HG02884 (cell line): ENCODE measurements at regions not wholly inside any gene's neighbourhood (a gene's known extent, or its start where the extent isn't known, plus 50 kb on each side); places are given as distances from the start of the nearest gene placed in this dataset.
"Not testable (repeated sequence)": the region's sequence is repeated elsewhere in the genome, so short reads cannot be mapped to it uniquely, and the experiment has no call there.

Experiments used
- ATAC-seq: cut with Tn5 transposase; IDR thresholded peaks from one replicate; pipeline ENCODE4 v1.9.1; 2021; ENCODE audit warnings: mild to moderate bottlenecking, moderate library complexity; ENCODE audit not compliant: unreplicated experiment

DNA sequence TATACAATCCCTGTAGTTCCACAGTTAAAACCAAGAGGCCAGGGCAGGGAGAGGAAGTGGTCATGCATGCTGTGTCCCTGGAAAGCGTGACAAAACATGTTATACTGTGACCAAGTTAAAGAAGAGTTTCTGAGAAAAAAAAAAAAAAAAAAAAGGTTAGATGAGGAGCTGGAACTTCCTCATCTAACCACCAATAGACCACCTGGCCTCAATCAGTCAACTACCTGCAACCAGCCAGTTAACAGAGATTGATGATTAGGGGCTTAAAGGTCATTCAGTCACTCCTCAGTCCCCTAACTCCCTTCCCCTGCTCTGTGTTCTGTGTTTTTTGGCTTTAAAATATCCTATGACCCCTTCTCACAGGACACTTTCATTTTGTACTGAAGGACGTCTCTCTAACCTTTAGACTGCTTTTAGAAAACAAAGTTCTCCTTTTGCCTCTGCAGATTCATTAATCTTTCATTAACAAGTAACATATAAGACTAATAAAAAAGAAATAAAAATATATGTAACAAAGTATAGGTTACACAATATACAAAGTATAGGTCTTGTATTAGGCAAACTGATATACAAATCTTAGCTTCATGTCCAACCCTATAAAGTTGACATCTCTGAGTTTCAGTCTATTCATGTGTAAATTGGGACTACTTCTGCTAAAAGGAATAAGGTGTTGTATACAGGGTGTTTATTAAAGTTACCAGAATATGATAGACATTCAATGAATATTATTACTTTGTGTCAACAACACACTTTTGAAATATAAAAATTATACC lies 179.1 kb upstream of the NDST4 start:
- ATAC-seq: no peak

DNA sequence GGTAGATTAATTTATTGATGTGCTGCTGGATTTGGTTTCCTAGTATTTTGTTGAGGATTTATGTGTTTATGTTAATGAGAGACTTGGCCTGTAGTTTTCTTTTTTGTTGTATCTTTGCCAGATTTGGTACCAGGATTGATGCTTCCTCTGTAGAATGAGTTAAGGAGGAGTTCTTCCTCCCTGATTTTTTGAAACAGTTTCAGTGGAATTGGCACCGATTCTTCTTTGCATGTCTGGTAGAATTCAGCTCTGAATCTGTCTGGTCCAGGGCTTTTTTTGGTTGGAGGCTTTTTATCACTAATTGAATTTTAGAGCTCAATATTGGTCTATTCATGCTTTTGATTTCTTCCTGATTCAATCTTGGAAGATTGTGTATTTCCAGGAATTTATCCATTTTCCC lies 174.0 kb upstream of the NDST4 start:
- no peak for ATAC-seq

DNA sequence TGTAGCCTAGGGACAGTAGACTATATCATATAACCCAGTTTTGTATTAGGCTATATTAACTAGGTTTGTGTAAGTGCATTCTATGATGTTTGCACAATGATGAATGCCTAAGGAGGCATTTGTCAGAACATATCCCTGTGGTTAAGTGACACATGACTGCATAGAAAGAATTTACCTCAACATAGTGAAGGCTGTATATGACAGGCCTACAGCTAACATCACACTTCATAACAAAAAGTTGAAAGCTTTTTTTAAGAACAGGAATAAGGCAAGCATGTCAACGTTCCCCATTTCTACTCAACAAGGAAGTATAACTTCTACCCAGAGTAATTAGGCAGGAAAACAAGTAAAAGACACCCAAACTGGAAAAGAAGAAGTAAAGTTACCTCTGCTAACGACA lies 165.9 kb upstream of the NDST4 start:
- no peak for ATAC-seq

DNA sequence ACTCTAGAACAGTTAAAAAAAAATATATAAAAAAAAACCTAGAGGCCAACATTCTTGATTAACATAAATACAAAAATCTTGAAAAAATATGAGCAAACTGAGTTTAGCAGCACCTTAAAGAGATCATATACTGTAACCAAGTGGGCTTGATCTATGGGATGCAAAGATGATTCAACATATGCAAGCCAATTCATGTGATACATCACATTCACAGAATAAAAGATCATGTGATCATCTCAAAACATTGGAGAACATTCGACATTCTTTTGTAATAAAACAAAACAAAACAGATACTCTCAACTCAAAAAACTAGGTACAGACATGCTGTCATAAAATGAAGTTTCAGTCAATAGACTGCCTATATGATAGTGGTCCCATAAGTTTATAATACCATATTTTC lies 165.4 kb upstream of the NDST4 start:
- no peak for ATAC-seq

DNA sequence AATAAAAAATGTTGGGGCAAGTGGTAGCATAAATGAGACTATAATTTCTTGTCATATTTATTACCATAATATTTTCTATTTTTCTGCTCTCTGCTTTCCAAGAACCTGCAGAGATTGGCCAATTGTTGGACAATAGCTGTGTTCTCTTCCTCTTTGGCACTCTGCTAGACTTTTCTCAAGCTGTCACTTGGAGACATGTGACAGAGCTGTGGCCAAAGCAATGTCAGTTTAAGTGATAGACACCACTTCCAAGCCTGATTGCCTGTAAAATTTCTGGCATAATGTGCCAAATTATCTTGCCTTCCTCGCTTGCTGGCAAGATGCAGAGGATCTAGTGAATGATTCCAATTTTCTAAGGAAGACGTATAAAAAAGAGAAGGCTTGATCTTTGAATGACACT lies 162.2 kb upstream of the NDST4 start:
- ATAC-seq: no peak

DNA sequence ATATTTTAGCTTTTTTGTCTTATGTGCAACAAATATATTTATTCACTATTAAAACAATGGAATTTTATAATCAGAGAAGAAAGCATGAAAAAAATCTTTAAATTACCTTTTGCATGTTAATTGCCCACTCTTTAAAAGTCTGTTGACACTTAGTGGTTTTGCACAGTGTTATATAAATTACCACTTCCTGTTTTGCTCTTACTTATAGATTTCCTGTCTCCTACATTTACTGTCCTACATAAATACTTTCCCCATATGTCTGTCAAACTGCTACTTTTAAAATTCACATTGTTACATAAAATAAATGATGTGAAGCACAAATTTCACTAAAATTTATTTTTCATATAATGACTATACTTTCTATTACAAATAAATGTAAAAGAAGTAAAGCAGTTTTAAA lies 161.1 kb upstream of the NDST4 start:
- peak; percentile 58 for ATAC-seq

DNA sequence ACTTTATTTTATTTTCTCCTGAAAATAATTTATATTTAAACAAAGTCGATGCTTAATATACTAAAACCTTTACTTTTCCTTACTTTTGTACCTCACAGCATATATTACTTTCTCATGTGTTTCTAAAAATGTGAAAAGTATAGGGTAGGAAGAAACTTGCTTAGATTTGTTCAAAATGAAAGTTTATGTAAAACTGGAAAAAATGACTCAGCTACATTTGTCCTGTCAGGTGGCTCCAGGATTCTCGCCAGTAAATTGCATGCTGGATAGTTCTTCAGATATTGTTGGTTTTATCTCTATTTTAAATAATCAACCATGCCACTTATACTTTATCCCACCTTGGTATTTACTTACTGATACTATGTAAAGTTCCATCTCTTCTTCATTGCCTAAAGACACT lies 159.2 kb upstream of the NDST4 start:
- peak; percentile 42 for ATAC-seq

DNA sequence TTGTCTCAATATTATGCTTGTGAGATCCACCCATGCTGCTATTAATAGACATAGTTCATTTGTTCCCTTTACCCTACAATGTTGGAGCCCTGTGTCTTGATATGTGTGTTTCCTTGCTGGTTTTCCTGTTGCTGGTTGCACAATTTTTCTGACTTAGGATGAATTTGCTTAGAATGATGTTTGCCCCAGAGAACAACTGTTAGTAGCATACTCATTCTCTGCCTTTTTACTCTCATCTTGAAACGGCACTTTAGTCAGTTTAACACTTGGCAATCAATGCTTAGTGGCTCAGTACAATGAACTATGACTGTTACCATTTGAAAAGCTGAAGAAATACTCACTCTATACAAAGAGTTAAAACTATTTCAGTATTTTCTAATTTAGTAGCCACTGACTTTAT lies 158.8 kb upstream of the NDST4 start:
- ATAC-seq: peak; percentile 65

DNA sequence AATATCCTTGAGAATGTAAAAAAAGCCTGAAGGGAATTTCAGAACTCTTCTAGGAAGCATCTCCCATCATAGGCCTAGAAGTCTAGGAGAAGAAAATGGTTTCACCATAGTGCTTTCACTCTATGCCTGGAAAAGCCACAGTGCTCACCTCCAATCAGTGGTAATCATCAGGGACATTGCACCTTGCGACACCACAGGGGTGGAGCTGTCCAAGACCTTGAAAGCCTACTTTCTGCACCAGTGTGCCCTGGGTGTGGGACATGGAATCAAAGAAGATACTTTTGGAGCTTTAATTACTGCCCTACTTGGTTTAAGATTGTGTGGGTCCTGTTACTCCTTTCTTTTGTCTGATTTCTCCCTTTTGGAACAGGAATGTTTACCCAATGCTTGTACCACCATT lies 146.8 kb upstream of the NDST4 start:
- no peak for ATAC-seq

DNA sequence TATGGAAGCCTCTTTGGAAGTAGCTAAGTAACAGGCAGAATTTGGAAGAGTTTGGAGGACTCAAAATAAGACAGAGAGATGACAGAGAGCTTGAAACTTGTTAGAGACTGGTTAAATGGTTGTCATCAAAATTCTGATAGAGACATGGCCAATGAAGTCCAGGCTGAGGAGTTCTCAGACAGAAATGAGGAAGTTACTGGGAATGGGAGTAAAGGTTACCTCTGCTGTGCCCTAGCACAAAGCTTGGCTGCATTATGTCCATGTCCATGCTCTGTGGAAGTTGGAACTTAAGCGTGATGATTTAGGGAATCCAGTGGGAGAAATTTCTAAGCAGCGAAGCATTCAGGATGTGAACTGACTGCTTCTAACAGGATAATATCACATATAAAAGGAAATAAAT lies 146.2 kb upstream of the NDST4 start:
- ATAC-seq: no peak

DNA sequence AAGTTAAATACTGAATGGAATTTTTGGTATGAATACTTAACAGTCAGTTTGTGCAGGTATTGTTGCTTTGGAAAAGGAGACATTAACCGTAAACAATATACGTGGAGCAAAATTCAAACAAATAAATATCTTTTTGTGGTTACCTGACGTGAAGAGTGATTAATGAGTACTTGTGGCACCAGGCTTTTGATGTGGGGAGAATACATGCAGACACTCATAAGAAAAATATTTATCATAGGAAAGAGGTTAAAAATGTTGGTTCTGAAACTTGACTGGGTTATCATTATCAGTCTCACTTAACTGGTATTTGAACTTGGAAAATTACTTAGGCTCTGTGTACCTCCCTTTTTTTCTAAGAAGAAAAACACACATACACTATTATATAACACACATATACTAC lies 136.4 kb upstream of the NDST4 start:
- ATAC-seq: no peak

DNA sequence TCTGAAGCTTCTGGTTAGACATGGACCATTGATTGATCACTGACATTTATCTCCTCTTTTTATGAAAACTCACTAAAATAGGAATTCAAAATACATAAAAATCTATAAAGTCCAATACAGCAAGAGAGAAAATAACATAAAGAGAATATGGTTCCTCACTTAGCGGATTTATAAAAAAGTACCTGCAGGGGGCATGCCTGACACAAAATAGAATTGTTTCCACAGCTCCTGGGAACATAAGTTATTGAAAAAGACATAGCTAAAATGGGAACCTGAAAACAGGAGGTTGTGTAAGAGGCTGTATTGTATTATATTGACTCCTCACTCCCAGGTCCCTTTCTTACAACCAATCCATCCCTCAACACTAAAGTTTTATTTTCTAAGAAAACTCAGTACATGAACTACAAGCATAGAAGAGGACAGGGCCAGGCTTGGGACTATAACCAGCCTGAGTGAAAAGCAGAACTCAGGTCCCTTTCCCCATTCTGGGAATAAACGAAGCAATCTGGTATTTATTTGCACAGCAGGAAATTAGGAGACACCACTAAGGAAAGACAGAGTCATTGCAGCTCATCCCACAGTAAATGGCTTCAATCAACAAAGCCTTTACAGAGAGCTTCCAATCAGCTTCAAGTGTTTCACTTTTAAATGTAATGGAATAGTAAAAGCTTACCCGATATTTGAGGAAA lies 121.1 kb upstream of the NDST4 start:
- no peak for ATAC-seq

DNA sequence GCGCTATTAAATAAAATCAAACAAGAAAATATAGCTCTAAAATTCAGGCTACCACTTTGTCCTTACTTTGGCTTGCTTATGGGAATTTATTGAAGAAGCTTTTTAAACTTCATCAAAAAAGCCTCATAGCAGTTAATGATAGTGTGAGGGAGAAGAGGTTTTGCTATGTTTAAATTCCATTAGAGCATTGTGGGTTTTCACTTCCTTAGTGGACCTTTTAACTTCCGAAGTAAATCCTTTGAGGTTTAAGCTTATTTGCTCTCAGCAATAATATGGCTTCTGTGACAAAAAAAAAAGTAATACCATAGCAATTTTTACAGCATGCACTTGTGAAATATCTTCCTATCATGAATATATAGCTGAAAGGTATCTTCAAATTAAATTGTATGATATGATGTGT lies 120.2 kb upstream of the NDST4 start:
- ATAC-seq: no peak

DNA sequence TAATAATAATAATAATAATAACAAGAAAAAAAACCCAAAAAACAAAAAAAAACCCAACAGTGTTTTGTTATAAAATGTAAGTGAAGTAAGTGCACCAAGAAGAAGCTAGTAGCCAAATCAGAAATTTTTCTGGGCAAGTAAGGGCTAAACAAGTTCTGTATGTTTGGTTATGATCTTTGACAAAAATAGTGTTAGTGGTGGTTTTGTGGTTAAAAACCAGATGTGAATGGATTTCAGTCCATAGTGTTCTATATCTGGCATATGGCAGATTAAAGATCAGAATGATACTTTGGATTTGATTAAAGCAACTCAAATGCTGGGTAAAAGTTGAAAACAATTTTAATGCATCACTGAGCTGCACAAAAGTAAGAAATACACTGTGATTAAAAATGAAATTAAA lies 116.5 kb upstream of the NDST4 start:
- ATAC-seq: peak; percentile 43

DNA sequence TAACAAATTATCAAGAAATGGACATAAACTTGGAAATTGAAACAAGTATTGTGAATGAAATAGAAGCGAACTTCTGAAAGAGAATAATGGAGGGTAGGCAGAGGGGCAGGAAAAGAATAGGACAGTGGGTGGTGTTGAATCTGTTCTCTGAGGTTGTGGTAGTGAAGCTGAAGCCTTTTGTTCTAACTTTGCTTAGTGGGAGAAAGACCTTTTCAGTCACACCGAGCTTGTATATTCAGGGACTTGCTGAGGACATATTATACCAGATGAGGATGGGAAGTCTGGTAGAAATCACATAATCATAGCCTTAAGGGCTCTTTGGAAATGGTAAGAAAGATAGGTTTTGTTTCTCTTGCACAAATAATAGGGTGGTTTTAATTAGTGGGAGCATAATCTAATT lies 115.4 kb upstream of the NDST4 start:
- ATAC-seq: no peak

DNA sequence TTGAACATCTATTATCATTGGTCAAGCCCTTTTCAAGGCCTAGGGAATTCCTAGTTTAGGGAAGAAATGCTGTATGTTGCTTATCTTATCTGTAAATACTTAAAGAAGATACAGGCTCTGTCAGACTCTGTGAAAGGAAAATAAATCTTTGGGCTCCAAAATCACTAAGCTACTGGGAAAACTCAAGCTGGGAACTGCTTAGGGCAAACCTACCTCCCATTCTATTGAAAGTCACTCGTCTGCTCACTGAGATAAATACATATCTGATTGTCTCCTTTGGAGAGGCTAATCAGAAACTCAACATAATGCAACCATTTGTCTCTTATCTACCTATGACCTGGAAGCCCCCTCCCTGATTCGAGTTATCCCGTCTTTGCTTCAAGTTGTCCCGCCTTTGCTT lies 108.6 kb upstream of the NDST4 start:
- ATAC-seq: no peak

DNA sequence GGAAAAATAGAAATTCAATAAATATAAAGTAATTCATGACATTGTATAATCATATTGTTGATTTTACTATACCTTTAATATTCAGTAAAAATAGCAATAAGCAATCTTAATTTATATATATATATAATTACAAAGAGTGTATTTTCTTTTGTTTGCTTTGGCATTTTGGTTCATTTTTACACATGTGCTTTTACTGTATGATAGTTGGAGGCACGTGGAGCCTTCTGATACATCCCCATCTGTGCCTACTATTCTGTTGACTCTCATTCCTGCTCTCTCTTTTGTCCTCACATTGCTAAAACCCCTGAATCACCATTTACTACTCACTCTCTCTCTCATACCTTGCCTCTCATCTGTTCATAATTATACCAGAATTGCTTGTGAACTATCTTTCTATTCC lies 106.4 kb upstream of the NDST4 start:
- no peak for ATAC-seq

DNA sequence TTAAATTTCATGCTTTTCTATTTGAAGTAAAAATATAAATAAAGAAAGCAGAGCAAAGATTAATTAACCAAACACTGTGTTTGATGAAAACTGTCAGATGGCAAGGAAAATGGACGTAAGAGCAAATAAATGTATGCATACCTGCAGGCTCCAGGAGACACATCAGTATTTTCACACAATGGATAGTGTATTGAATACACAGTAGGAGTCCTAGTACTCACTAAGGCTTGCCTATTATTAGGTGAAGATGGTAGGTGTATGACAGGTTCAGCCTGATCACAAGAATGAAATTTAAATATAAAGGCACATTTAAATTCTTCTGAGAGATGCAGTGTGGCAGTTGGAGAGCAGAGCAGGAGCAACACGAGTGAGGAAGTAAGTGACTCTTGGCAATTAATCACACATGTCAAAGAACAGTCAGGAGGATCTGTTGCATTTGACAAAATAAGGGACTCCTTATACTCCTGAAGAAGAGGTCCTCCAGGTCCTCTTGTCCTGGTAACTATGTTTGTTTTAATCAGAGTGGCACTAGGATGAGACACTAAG lies 106.0 kb upstream of the NDST4 start:
- no peak for ATAC-seq

DNA sequence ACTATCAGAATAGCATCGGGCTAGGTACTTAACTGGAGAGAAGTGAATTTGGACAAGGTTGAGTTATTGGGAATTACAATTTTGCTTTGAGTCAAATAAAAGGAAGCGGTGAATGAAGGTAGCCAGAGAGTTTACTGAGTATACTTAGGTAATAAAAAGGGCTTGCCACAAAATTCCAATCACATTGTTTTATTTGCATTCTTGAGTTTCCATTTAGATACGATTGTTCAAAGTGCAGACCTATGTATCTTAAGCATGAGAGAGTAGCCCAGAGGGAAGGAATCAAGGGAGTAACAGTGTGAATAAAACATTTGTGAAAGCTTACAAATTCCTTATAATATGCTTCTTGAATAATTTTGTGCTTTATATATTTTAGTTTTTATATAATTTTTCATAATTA lies 102.5 kb upstream of the NDST4 start:
- no peak for ATAC-seq

DNA sequence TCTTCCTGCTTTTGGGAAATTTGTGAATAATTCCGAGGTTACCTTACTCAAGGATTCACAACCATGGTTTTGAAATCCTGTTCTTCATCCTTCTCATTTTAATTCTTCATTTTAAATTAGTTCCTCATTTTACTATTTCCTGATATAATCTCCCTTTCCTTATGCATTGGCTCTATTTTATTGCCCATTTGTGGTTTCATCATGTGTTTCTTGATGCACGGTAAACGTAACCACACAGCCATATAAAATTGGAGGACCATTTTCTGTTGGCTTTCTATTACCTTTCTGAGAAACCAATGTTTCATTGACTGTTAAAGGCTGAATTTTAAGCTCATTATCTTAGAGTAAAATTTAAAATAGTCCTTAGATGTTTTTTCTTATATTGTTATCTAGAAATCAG lies 100.3 kb upstream of the NDST4 start:
- ATAC-seq: no peak

DNA sequence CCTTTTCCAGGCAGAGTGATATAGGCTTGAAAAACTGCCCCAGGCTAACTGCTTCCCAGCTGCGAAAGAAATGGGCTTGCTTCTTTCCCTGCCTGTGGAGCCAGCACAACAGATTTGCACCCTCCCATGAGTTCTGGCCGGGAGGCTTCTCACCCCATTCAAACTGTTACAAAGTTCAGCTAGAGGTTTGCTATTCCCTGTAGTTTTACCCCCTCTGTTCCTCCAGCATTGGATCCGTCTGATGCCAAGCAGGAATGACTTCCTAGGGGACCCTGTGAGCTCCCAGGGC lies 87.6 kb upstream of the NDST4 start:
- ATAC-seq: no peak

DNA sequence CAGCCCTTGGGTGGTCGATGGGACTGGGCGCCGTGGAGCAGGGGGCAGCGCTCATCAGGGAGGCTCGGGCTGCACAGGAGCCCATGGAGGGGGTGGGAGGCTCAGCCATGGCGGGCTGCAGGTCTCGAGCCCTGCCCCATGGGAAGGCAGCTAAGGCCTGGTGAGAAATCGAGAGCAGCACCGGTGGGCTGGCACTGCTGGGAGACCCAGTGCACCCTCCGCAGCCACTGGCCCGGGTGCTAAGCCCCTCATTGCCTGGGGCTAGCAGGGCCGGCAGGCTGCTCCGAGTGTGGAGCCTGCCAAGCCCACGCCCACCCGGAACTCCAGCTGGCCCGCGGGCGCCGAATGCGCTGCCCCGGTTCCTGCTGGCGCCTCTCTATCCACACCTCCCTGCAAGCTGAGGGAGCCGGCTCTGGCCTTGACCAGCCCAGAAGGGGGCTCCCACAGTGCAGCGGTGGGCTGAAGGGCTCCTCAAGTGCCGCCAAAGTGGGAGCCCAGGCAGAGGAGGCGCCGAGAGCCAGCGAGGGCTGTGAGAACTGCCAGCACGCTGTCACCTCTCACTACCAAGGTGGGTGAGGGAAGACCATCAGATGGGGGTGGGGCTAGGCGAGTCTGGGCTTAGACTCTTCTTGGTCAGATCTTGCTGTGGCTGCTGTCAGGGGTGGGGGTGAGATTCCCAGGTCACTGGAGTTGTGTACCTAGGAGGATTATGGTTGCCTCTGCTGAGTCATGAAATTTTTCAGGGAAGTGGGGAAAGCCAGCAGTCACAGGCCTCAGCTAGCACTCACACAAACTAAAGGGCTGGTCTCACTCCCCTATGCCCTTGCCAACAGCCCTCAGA lies 87.0 kb upstream of the NDST4 start:
- not testable (repeated sequence) for ATAC-seq
